ENCODE measurements at regions not wholly inside any gene's neighbourhood (a gene's known extent, or its start where the extent isn't known, plus 50 kb on each side); places are given as distances from the start of the nearest gene placed in this dataset.

DNA sequence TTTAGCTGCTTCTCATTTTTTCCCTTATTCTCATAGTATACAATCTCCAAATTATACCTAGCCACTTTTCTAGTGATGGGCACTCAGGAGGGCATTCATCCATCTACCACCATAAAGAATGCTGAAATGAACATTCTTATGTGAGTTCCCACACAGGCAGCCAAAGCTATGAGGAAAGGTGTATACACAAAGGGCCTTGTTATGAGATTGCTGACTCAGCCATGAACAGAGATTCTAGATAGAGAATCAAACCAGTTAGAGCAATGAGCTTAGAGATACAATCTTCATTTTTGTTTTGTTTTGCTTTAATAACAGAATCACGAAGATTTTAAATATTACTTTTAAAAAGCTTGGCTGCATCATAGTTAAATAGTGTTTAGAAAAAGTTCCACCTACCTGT, 54.8 kb upstream of the TNKS2 start:
- TF ChIP-seq CTCF (IDR thresholded peaks at IDR 0.05): no peak
- TF ChIP-seq POLR2A (IDR thresholded peaks at IDR 0.05): no peak
